T-helper 17 cell (primary cell): ENCODE measurements at regions not wholly inside any gene's neighbourhood (a gene's known extent, or its start where the extent isn't known, plus 50 kb on each side); places are given as distances from the start of the nearest gene placed in this dataset.

Experiments
- ATAC-seq: fragments of 150-1000 bp; cut with Tn5 transposase; 2 replicates; pipeline ENCODE4 v1.10.0; 2021; ENCODE audit warnings: mild to moderate bottlenecking, moderate library complexity
- DNase-seq, 3 donors: peaks; one replicate each; pipeline versions ENCODE4 v3.0.0 to v3.0.0-alpha.2; 2020 to 2021
- H3K9me3 ChIP-seq: one replicate; pipeline ENCODE4 v1.7.0; 2013; ENCODE audit warnings: low read length, mild to moderate bottlenecking; ENCODE audit not compliant: control insufficient read depth, poor library complexity, severe bottlenecking
- H3K27ac Mint-ChIP-seq: one replicate; pipeline ENCODE4 v1.8.0; 2022; ENCODE audit warnings: mild to moderate bottlenecking, moderate library complexity, mixed read lengths
- H3K27me3 Mint-ChIP-seq: one replicate; pipeline ENCODE4 v1.8.0; 2022; ENCODE audit warnings: mixed read lengths
- H3K36me3 Mint-ChIP-seq: one replicate; pipeline ENCODE4 v1.8.0; 2022; ENCODE audit warnings: low read depth, mixed read lengths
- H3K4me1 Mint-ChIP-seq: one replicate; pipeline ENCODE4 v1.8.0; 2022; ENCODE audit warnings: mild to moderate bottlenecking, mixed read lengths
- H3K4me3 Mint-ChIP-seq: one replicate; pipeline ENCODE4 v1.8.0; 2022; ENCODE audit warnings: mild to moderate bottlenecking, moderate library complexity, mixed read lengths

GRCh38 chr1:199747984-199748383 is 279.5 kb upstream of the NR5A2 start:
- ATAC-seq = no peak

GRCh38 chr1:199751506-199751905 is 276.0 kb upstream of the NR5A2 start:
- ATAC-seq = no peak
- no peak for DNase-seq
- Mint-ChIP-seq H3K4me3 (no peak overlapping the region), H3K27ac (no peak overlapping the region), H3K4me1 (no peaks in the 10 kb centered on the region), H3K36me3 (no peaks in the 10 kb centered on the region), H3K27me3 (peaks cover 21% of the 10 kb centered on the region)
- H3K9me3 ChIP-seq = no peaks in the 10 kb centered on the region

More at GRCh38 chr1:199747984-199748383, 279.5 kb upstream of the NR5A2 start:
- peaks cover 31% of the 10 kb centered on the region for H3K27me3 Mint-ChIP-seq
- H3K9me3 ChIP-seq = no peaks in the 10 kb centered on the region
- no peaks in the 10 kb centered on the region for H3K4me1 Mint-ChIP-seq
- no peak overlapping the region for H3K27ac Mint-ChIP-seq
- no peak overlapping the region for H3K4me3 Mint-ChIP-seq
- H3K36me3 Mint-ChIP-seq = no peaks in the 10 kb centered on the region
- DNase-seq = no peak

- H3K4me1 Mint-ChIP-seq = no peaks in the 10 kb centered on the region
- no peaks in the 10 kb centered on the region for H3K36me3 Mint-ChIP-seq
- H3K27me3 Mint-ChIP-seq = peaks cover 27% of the 10 kb centered on the region
- no peak for ATAC-seq
- no peak overlapping the region for H3K27ac Mint-ChIP-seq
- no peak overlapping the region for H3K4me3 Mint-ChIP-seq
- no peak for DNase-seq
- H3K9me3 ChIP-seq = no peaks in the 10 kb centered on the region
Observed at GRCh38 chr1:199751962-199752687, 275.4 kb upstream of the NR5A2 start.

- Mint-ChIP-seq H3K27me3 (peaks cover 30% of the 10 kb centered on the region), H3K4me1 (no peaks in the 10 kb centered on the region), H3K4me3 (no peak overlapping the region), H3K36me3 (no peaks in the 10 kb centered on the region), H3K27ac (no peak overlapping the region)
- no peaks in the 10 kb centered on the region for H3K9me3 ChIP-seq
- no peak for DNase-seq
- ATAC-seq = no peak
Observed at GRCh38 chr1:199752688-199753027, 274.9 kb upstream of the NR5A2 start.

- Mint-ChIP-seq H3K27ac (no peak overlapping the region), H3K36me3 (no peaks in the 10 kb centered on the region)
- ATAC-seq = no peak
Observed at GRCh38 chr1:199753513-199753912, 274.0 kb upstream of the NR5A2 start.

GRCh38 chr1:199756066-199756465 is 271.4 kb upstream of the NR5A2 start:
- no peaks in the 10 kb centered on the region for H3K4me1 Mint-ChIP-seq
- ATAC-seq = no peak
- peaks cover 20% of the 10 kb centered on the region for H3K27me3 Mint-ChIP-seq
- DNase-seq = no peak
- no peak overlapping the region for H3K27ac Mint-ChIP-seq
- no peak overlapping the region for H3K4me3 Mint-ChIP-seq
- no peaks in the 10 kb centered on the region for H3K9me3 ChIP-seq
- no peaks in the 10 kb centered on the region for H3K36me3 Mint-ChIP-seq

More at GRCh38 chr1:199753513-199753912, 274.0 kb upstream of the NR5A2 start:
- Mint-ChIP-seq H3K4me1 (no peaks in the 10 kb centered on the region), H3K27me3 (peaks cover 27% of the 10 kb centered on the region), H3K4me3 (no peak overlapping the region)
- no peaks in the 10 kb centered on the region for H3K9me3 ChIP-seq
- no peak for DNase-seq

GRCh38 chr1:199758626-199759255 is 268.8 kb upstream of the NR5A2 start:
- no peaks in the 10 kb centered on the region for H3K36me3 Mint-ChIP-seq
- no peaks in the 10 kb centered on the region for H3K9me3 ChIP-seq
- DNase-seq = no peak
- peaks cover 32% of the 10 kb centered on the region for H3K27me3 Mint-ChIP-seq
- no peak overlapping the region for H3K4me3 Mint-ChIP-seq
- H3K27ac Mint-ChIP-seq = no peak overlapping the region
- no peaks in the 10 kb centered on the region for H3K4me1 Mint-ChIP-seq
- ATAC-seq = no peak

- Mint-ChIP-seq H3K4me1 (no peaks in the 10 kb centered on the region), H3K27ac (no peak overlapping the region), H3K36me3 (no peaks in the 10 kb centered on the region), H3K27me3 (peaks cover 32% of the 10 kb centered on the region), H3K4me3 (no peak overlapping the region)
- DNase-seq (no peak), ATAC-seq (no peak)
- H3K9me3 ChIP-seq = no peaks in the 10 kb centered on the region
Observed at GRCh38 chr1:199759268-199759730, 268.2 kb upstream of the NR5A2 start.

- DNase-seq (no peak), ATAC-seq (no peak)
- Mint-ChIP-seq H3K4me3 (no peak overlapping the region), H3K27ac (no peak overlapping the region), H3K36me3 (no peaks in the 10 kb centered on the region), H3K27me3 (peaks cover 17% of the 10 kb centered on the region), H3K4me1 (no peaks in the 10 kb centered on the region)
- H3K9me3 ChIP-seq = no peaks in the 10 kb centered on the region
Observed at GRCh38 chr1:199762572-199762971, 264.9 kb upstream of the NR5A2 start.

- no peak for DNase-seq
- no peak for ATAC-seq
- H3K4me3 Mint-ChIP-seq = no peak overlapping the region
- H3K27ac Mint-ChIP-seq = no peak overlapping the region
- no peaks in the 10 kb centered on the region for H3K4me1 Mint-ChIP-seq
- H3K9me3 ChIP-seq = no peaks in the 10 kb centered on the region
- H3K36me3 Mint-ChIP-seq = no peaks in the 10 kb centered on the region
- H3K27me3 Mint-ChIP-seq = peaks cover 9% of the 10 kb centered on the region
Observed at GRCh38 chr1:199766218-199766792, 261.2 kb upstream of the NR5A2 start.

- Mint-ChIP-seq H3K27ac (no peak overlapping the region), H3K36me3 (no peaks in the 10 kb centered on the region), H3K4me1 (no peaks in the 10 kb centered on the region), H3K4me3 (no peak overlapping the region), H3K27me3 (no peaks in the 10 kb centered on the region)
- DNase-seq (no peak), ATAC-seq (no peak)
- no peaks in the 10 kb centered on the region for H3K9me3 ChIP-seq
Observed at GRCh38 chr1:199767700-199768099, 259.8 kb upstream of the NR5A2 start.

- Mint-ChIP-seq H3K27me3 (no peaks in the 10 kb centered on the region), H3K27ac (no peak overlapping the region), H3K4me3 (no peak overlapping the region), H3K4me1 (no peaks in the 10 kb centered on the region), H3K36me3 (no peaks in the 10 kb centered on the region)
- no peak for ATAC-seq
- H3K9me3 ChIP-seq = no peaks in the 10 kb centered on the region
- no peak for DNase-seq
Observed at GRCh38 chr1:199774433-199775089, 252.9 kb upstream of the NR5A2 start.

- H3K36me3 Mint-ChIP-seq = no peaks in the 10 kb centered on the region
- no peaks in the 10 kb centered on the region for H3K9me3 ChIP-seq
- H3K27me3 Mint-ChIP-seq = no peaks in the 10 kb centered on the region
- no peak overlapping the region for H3K4me3 Mint-ChIP-seq
- no peaks in the 10 kb centered on the region for H3K4me1 Mint-ChIP-seq
- ATAC-seq = no peak
- DNase-seq = no peak
- H3K27ac Mint-ChIP-seq = no peak overlapping the region
Observed at GRCh38 chr1:199776768-199777497, 250.6 kb upstream of the NR5A2 start.
